T-helper 2 cell treated with Interferon-gamma antibody and Interleukin-4, amounts not matched to agents 100 ng/mL and 5 ng/mL, for 36 hours (primary cell): ENCODE measurements at regions not wholly inside any gene's neighbourhood (a gene's known extent, or its start where the extent isn't known, plus 50 kb on each side); places are given as distances from the start of the nearest gene placed in this dataset.

Experiments
- intact Hi-C: fragments of 100-400 bp; cut with micrococcal nuclease; formaldehyde crosslinking; loops from one replicate; pipeline ENCODE4 v1.15.1; 2023

DNA sequence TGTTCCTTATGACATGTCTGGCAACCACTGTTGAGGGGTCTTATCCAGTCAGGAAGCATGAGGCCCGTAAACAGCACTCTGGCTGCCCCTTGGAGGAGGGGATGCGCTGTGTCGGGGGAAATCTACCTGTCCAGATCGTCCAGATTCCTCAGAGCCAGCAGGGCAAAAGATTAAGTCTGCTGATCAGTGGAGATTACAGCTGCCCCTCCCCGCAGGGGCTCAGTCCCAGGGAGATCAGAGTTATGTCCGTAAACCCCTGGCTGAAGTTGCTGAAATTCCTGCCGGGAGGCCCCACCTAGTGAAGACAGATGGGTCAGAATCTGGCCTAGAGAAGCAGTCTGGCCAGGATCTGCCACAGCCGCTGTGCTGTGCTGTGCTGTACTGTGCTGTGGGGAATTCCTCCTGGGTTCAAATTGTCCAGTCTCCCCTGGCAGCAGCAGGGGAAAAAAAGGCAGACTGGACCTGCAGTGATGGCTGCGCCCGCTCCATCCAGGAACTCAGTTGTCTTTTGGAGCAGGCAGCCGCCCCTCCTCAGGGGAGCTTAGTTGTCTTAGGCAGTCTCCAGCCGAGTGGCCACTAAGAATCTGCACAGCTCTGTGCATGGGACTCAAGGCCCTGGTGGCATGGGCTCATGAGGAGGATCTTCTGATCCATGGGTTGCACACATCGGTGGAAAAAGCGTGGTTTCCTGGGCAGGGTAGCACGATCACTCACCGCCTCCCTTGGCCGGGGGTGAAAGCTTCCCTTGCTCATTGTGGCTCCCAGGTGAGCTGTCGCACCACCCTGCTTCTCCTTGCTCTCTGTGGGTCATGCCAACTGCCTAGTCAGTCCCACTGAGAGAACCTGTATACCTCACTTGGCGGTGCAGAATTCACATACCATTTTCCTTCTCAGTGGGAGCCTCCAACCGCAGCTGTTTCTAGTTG, 1368.8 kb upstream of the ADGRB3 start:
- intact Hi-C loops, result no loop called here

DNA sequence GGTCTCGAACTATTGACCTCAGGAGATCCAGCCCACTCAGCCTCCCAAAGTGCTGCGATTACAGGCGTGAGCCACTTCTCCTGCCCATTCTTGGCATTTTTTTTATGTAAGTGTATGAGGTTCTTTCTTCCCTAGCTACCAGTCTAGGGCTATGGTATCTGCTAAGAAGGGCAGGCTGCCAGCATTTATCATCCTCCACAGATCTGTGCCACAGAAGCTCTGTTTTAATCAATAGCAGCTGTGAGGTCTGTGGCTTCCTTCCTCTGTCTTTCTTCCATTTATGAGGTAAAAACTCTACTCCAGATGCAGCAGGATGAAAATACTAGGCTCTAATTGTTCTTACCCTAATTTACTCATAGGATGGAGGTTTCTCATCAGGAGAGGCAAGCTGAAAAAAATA, 1382.4 kb upstream of the ADGRB3 start:
- intact Hi-C loops, result no loop called here

DNA sequence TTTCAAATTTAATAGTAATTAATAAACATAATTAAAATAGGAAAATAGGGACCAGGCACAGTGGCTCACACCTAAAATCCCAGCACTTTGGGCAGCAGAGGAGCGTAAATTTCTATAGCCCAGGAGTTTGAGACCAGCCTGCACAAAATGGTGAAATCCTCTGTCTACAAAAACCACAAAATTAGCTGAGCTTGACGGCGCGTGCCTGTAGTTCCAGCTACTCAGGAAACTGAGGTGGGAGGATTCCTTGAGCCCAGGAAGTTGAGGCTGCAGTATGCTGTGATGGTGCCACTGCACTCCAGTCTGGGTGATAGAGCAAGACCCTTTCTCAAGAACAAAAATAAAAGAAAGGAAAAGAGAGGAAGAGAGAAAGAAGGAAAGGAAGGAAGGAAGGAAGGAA, 1387.0 kb upstream of the ADGRB3 start:
- intact Hi-C loops, result no loop called here

DNA sequence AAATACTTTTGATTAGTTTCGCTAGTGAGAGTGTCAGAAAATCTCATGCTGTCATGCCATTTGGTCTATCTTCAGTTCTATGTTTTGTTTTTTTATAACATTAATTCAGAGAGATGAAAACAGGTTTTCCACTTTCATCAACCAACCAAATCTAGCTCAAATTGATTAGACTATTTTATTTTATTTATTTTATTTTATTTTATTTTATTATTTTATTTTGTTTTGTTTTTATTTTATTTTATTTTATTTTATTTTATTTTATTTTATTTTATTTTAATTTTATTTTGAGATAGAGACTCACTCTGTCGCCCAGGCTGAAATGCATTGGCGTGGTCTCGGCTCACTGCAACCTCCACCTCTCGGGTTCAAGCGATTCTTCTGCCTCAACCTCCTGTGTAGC, 1391.0 kb upstream of the ADGRB3 start:
- intact Hi-C loops, result no loop called here

DNA sequence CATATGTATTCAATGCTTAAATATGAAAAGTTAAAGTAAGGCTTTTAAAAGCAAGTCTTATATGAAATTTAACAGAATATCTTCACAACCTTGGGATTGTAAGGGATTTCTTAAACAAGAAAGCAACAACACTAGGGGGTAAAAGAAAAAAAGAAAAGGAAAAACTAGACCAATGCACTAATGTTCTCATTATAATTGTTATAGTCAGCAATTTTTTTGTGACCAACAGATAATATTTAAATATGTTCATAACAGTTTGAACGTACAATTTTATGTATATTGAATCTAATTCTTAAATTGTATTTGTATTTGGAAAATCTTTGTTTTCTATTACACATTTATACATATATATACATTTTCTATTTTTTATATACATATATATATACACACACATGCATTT, 1397.8 kb upstream of the ADGRB3 start:
- intact Hi-C loops, result no loop called here

DNA sequence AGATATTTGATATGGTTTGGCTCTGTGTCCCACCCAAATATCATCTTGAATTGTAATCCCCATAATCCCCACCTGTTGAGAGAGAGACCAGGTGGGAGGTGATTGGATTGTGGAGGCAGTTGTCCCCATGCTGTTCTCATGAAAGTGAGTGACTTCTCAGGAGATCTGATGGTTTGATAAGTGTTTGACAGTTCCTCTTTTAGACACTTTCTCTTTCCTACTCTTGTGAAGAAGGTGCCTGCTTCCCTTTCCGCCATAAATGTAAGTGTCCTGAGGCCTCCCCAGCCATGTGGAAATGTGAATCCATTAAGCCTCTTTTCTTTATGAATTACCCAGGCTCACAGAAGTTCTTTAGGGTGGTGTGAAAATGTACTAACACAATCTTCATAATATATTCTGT, 1404.0 kb upstream of the ADGRB3 start:
- intact Hi-C loops, result no loop called here

DNA sequence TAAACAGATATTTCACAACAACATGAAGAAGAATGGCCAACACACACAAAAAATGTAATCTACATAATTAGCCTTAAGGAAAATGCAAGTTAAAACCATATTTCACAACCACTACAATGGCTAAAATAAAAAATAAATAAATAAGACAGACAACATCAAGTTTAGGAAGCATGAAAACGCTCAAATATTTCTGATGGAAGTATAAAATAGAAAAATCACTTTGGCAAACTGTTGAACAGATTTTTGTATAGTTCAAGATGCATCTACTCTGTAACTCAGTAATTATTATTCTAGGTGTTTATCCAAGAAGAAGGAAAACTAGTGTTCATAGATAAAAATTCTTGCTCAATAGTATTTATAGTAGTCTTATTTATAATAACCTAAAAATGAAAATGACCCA, 1410.1 kb upstream of the ADGRB3 start:
- intact Hi-C loops, result no loop called here

DNA sequence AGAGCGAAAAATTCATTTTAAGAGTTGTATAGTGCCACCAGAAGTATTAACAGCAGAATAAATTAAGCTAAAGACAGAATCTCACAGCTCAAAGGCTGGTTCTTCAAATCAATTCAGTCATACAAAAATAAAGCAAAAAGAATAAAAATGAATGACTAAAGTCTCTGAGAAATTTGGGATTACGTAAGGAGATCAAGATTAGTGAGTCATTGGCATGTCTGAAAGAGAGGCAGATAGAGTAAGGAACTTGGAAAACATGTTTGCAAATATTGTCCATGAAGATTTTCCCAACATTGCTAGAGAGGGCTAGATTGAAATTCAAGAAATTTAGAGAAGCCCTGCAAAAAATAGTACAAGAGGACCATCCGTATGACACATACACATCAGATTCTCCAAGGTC, 1413.9 kb upstream of the ADGRB3 start:
- intact Hi-C loops, result no loop called here

DNA sequence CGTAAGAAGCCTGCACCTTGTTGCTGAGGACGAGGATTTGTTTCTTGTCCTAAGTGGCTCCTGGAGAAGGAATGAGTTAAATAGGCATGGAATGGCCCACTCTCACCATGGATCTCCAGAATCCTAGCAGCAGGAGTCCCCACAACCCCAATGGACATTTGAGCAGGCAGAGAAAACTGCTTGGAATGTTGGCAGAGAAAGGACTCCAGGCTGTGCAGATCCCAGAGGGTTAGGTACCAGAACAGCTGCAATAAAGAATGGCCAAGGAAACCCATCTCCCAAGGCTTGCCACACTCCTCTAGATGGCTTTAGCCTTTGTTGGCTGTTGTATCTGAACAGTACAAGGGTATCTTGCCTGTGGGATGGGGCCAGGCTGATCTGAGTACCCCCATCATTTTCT, 1415.7 kb upstream of the ADGRB3 start:
- intact Hi-C loops, result no loop called here

DNA sequence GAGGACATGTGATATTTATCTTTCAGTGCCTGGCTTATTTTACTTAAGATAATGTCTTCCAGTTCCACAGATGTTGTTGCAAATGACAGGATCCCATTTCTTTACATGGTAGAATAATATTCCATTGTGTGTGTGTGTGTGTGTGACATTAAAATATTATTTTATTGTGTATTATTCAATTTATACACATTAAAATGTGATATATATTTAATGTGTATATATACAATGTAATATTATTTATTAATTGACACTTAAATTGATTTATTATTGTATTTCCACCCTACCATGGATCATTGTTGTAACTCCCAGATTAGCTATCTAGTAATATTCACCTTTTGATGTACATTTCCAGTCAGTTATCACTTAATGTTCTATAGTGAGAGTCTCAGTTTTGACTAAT, 1422.5 kb upstream of the ADGRB3 start:
- intact Hi-C loops, result no loop called here

DNA sequence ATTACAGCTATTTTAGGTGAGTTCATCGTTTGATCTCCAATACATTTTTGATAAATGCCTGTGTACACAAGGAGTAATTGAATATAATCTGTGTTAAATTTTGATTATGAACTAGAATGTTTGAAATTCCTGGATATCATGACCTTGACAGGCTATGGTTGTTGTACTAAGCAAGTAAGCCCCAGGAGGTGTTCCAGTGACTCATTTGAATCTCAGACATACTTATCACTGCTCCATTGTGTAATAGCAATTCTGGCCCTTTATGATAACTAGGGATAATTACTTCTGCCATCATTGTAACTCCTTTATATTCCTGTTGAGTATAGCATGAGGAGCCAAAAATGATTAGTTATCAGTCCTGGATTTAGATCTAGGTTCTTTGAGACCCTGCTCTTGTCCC, 1424.6 kb upstream of the ADGRB3 start:
- intact Hi-C loops, result no loop called here

DNA sequence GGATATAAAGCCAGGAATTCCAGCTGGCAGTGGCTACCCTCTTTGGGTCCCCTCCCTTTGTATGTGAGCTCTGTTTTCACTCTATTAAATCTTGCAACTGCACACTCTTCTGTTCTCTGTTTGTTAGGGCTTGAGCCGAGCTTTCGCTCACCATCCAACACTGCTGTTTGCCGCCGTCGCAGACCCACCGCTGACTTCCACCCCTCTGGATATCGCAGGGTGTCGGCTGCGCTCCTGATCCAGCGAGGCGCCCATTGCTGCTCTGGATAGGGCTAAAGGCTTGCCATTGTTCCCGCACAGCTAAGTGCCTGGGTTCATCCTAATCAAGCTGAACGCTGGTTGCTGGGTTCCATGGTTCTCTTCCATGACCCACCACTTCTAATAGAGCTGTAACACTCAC, 1433.5 kb upstream of the ADGRB3 start:
- intact Hi-C loops, result no loop called here

DNA sequence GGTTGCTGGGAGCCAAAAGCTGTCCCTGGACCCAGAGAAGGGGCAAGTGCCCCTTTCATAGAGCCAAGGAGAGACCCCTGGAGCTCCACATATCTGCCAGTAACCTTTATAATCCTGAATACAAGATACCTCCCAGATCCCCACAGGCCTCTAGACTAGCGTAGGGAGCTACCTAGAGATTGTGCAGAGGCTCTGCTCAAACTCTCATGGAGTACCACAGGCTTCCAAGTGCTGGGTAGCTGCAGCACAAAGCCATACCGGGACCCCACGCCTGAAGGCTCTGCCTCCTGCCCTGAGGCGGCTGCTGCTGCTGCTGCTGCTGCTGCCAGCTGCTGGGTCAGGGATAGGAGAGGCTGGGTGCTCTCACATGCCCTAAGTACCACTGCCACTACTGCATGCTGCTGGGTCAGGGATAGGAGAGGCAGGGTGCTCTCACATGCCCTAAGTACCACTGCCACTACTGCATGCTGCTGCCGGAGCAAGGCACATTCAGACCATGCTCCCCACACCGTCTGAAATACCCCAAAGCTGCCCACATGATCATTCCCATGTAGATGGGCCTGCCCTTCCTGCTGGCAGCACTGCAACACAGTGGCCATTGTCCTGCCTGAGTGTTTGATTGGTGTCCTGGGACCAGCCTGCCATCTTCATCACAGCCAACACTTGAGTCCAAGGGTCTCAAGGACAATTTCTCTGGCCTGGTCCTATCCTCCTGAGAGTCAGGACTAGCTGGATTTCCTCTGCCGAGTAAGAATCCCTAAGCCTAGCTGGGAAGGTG, 1434.3 kb upstream of the ADGRB3 start:
- intact Hi-C loops, result no loop called here

DNA sequence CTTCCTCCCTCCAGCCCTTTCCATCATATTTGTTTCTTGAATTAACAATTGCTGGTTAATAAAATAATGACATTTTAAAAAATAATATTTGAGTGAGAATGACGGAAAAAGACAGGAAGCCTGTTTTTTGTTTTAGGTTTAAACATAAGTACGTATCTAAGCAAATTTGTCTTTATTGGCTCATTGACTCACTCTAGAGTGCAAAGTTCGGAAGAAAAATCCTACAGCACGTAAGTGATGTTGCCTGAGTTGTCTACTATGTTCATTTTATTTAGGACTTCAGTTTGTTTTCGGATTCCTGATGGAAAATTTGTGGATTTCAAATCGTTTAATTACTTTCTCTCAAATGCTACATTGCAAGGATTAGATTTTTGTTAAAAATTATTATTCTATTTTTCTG, 1435.7 kb upstream of the ADGRB3 start:
- intact Hi-C loops, result no loop called here

DNA sequence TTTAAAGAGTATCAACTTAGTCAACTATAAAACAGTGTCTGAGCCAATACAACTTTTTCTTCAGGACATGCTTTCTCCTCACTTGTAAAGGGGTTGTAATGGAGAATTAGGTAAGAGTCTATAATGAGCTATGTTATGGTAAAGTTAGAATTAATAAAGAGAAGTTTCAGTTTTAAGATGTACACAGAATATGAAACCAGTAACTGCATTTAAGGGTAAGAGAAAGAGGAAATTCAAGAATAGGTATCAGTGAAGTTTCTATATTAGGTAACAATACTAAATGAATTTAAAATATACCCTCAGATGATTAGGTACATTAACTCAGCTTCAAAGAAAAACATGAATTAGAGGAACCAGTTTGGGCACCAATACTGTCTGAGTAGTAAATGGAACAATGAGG, 1444.3 kb upstream of the ADGRB3 start:
- intact Hi-C loops, result no loop called here

DNA sequence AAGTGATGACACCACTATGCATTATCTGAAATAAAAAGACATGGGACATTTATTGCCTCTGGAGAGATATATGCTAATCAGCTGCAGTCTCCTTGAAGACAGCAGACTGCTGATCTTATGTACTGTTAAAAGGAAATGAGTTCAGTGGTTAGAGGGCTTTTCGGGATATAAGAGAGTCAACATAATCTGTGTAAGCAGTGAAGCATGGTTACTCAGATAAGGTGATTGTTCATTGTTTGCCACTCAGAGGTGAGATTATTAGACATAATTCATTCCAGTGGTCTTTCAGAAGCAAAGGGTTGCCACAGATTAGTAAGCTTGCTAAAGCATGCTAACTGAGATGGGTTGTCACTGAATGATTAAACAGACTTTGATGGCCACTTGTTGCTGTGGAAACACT, 1450.7 kb upstream of the ADGRB3 start:
- intact Hi-C loops, result no loop called here

DNA sequence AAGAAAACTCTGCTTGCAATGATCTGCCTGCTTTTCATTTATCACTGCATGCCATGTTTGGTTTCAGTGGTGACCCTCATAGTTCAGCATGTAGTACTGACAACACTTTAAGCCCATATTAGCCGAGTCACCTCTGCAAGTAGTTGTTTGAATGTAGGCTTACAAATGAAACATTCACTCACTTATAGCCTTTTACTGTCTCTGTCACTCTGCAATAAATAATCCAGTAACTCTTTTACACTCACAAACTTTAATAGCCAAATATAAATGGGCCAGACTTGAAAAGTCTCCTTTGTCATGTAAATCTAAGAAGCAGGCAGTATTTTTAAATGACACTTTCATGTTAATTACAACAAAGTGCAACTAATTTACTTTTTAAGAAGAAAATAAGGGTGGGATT, 1460.0 kb upstream of the ADGRB3 start:
- intact Hi-C loops, result no loop called here

DNA sequence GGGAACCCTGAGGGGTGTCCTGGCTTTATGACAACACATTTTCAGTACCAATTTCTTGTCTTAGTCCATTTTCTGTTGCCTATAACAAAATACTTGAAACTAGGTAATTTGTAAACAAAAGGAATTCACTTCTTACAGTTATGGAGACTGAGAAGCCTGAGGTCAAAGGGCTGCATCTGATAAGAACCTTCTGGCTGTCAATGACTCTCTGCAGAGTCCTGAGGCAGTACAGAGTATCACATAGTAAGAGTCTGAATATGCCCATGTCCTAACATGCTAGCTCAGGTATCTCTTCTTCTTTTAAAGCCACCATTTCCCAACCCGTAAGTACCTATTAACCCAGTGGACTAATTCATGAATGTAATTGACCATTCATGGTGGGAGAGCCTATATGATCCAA, 1458.6 kb upstream of the EYS start:
- intact Hi-C loops, result no loop called here

DNA sequence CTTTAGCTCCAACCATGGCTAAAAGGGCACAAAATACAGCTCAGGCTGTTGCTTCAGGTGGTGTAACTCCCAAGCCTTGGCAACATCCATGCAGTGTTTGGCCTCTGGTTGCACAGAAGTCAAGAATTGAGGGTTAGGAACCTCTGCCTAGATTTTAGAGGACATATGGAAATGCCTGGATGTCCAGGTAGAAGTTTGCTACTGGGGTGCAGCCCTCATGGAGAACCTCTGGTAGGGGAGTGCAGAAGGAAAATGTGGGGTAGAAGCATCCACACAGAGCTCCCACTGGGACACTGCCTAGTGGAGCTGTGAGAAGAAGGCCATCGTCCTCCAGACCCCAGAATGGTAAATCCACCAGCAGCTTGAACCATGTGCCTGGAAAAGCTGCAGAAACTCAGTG, 1453.8 kb upstream of the EYS start:
- intact Hi-C loops, result no loop called here

DNA sequence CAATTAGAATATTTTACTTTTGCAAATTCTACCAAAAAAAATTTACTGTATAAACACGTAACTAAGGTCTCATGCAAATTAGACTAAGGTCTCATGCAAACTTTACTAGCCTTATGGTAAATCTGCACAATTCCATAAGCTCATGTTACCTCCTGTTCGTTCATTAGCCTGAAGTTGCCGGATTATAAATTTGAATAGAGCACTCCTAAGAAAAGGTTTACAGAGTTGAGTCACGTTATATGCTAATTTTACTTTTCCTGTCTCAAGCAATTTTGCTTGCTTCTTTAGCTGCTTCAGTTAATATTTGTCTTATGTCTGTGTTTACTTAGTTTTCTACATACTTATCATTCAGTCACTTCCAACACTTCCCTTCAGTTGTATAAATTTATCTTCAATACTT, 1434.0 kb upstream of the EYS start:
- intact Hi-C loops, result no loop called here

DNA sequence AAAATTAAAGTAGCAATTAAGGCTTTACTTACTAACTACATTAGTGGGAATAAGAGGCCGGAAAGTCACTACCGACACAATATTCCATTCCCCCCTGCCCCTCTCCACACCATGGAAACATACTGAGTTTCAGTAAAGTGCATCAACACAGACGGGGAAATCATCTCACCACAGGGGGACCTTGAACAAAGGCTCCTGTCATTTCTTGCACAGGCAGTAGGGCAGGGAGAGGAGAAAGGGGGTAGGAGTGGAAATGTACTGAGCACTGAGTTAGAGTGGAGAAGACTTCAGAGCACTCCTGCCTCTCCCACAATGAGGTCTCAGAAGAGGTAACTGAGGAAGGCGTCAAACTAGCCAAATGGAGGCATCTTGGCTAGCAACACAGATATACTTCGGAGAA, 1426.9 kb upstream of the EYS start:
- intact Hi-C loops, result no loop called here

DNA sequence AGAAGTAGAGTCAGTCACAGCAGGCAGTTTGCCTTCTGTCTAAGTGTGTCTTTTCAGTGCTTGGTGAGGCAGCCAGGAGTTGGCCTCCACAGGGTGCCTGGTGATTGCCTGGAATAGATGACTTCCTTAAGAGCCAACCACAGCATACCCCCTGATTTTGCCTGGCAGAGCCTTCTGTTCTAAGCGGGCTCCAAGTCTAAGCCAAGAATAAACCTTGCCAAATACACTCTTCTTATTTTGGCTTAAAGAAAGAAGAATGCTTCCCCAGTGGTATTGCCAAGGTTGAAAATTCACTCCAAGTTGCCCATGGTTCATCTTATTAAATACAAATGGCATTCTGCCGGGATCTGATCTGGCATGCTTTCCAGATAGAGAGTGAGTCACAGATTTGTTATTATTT, 1424.8 kb upstream of the EYS start:
- intact Hi-C loops, result no loop called here

DNA sequence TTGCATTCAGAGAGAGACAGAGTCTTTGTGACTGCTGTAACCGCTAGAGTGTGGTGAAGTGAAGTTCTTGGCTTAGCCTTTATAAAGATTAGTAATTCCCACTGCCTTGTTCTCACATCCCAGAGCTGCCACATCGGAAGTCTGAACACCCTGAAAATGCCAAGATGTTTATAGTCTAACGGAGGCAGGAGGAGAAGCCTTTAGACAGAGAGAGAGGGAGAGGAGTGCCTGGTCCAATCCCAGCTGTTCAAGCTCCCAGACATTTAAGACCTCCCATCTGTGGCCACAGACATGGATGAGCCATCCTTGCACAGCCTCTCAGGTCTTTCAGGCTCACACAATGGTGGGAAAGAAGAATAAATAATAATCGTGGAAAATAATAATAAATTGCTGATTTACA, 1422.8 kb upstream of the EYS start:
- intact Hi-C loops, result no loop called here
